Activated B cell treated with CpG ODN at 0.5 μM for 24 hours (primary cell): ENCODE measurements at regions not wholly inside any gene's neighbourhood (a gene's known extent, or its start where the extent isn't known, plus 50 kb on each side); places are given as distances from the start of the nearest gene placed in this dataset.
"Not testable (repeated sequence)": the region's sequence is repeated elsewhere in the genome, so short reads cannot be mapped to it uniquely, and the experiment has no call there.

ENCODE experiments used
- ATAC-seq: fragments of 200-7000 bp; cut with Tn5 transposase; one replicate; pipeline ENCODE4 v1.10.0; 2021; ENCODE audit warnings: low read depth, mild to moderate bottlenecking, moderate library complexity
- CTCF ChIA-PET: fragments of 350-600 bp; sonication (Branson Sonifier 250); formaldehyde crosslinking; loops from one replicate; lab custom pipeline; 2021; ENCODE audit warnings: antibody characterized with exemption; lab: Charles Lee
- POLR2A ChIA-PET: fragments of 350-600 bp; sonication (Branson Sonifier 250); formaldehyde crosslinking; loops from one replicate; lab custom pipeline; 2021; ENCODE audit warnings: antibody characterized with exemption; lab: Charles Lee
- DNase-seq: peaks from one replicate; pipeline ENCODE4 v3.0.0; 2022
- H3K27ac Mint-ChIP-seq: one replicate; pipeline ENCODE4 v1.8.0; 2020; ENCODE audit warnings: mixed read lengths
- H3K27me3 Mint-ChIP-seq: one replicate; pipeline ENCODE4 v1.8.0; 2021; ENCODE audit warnings: mixed read lengths
- H3K36me3 Mint-ChIP-seq: one replicate; pipeline ENCODE4 v1.8.0; 2021; ENCODE audit warnings: low read depth, mixed read lengths
- H3K4me1 Mint-ChIP-seq: one replicate; pipeline ENCODE4 v1.8.0; 2021; ENCODE audit warnings: mixed read lengths
- H3K4me3 Mint-ChIP-seq: one replicate; pipeline ENCODE4 v1.8.0; 2020; ENCODE audit warnings: mild to moderate bottlenecking, mixed read lengths
- H3K9me3 Mint-ChIP-seq: one replicate; pipeline ENCODE4 v1.8.0; 2020; ENCODE audit warnings: mixed read lengths
- intact Hi-C: fragments of 100-400 bp; cut with micrococcal nuclease; formaldehyde crosslinking; loops from one replicate; pipeline ENCODE4 v1.15.1; 2024
- TF ChIP-seq, protein P1 (sequence below): fragments of 200-600 bp; IDR thresholded peaks from one replicate; pipeline ENCODE4 v1.8.0; 2022; ENCODE audit warnings: antibody characterized with exemption, mild to moderate bottlenecking

DNA sequence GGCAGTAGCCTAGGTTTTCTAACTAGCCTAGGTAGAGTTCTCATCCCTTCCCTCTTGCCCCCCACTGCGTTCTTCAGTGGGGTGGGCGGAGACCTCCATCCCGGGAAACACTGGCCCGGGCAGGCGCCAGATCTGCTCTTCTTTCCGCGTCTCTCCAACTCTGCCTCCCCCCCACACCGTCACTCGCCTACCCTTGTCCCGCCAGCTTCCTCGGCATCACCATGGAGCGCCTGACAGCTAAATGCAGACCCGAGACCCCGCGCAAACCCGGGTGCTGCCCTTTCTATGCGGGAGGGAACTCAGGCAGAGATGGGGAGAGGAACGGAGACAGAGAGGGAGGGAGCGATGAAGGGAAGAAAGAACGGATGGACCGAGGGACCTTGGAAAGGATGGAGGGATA is 1494.8 kb upstream of the DEFB115 start:
- Mint-ChIP-seq H3K4me1 (no peaks in the 10 kb centered on the region), H3K36me3 (no peaks in the 10 kb centered on the region), H3K9me3 (peaks cover 14% of the 10 kb centered on the region), H3K27ac (no peak overlapping the region), H3K27me3 (no peaks in the 10 kb centered on the region), H3K4me3 (no peak overlapping the region)
- ChIA-PET CTCF (no interaction called here), POLR2A (no interaction called here)
- ATAC-seq, result no peak
- TF ChIP-seq, protein P1, sequence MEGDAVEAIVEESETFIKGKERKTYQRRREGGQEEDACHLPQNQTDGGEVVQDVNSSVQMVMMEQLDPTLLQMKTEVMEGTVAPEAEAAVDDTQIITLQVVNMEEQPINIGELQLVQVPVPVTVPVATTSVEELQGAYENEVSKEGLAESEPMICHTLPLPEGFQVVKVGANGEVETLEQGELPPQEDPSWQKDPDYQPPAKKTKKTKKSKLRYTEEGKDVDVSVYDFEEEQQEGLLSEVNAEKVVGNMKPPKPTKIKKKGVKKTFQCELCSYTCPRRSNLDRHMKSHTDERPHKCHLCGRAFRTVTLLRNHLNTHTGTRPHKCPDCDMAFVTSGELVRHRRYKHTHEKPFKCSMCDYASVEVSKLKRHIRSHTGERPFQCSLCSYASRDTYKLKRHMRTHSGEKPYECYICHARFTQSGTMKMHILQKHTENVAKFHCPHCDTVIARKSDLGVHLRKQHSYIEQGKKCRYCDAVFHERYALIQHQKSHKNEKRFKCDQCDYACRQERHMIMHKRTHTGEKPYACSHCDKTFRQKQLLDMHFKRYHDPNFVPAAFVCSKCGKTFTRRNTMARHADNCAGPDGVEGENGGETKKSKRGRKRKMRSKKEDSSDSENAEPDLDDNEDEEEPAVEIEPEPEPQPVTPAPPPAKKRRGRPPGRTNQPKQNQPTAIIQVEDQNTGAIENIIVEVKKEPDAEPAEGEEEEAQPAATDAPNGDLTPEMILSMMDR, result no peak
- intact Hi-C loops, result loop anchor here (10.0 kb wide), 1 partner anchor 592 kb away; no protein-coding TSS in a partner anchor
- DNase-seq, result no peak

DNA sequence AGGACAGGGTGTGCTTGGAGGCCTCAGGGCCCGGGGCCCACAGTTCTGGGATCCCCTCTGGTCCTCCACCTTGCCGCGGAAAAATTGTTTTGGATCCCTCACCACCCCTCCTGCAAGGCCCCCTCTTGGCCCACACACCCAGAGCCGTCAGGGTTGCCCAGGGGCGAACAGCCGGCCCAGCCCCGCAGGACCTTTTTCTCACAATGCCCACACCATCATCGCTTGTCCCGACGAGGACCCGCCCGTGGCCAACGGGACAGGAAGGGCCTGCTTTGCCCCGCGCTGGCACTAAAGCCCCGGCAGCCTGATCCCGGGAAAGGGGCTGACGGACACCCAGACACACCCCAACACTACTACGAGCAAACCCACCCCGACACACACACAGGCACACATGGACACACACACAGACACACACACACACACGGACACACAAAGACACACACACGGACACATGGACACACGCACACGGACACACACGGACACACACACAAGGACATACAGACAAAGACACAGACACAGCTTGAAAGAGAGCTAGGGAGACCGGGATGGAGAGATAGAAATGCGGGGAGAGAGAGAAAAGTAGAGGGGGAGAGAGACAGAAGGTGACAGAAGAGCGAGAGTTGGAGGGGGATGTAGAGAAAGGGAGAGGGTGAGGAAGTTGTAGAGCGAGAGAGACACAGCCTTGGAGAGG is 1493.5 kb upstream of the DEFB115 start:
- Mint-ChIP-seq H3K27ac (no peak overlapping the region), H3K36me3 (no peaks in the 10 kb centered on the region), H3K4me3 (no peak overlapping the region), H3K4me1 (no peaks in the 10 kb centered on the region), H3K9me3 (peaks cover 11% of the 10 kb centered on the region), H3K27me3 (no peaks in the 10 kb centered on the region)
- CTCF ChIA-PET, result no interaction called here
- intact Hi-C loops, result loop anchor here (10.0 kb wide), 1 partner anchor 591 kb away; no protein-coding TSS in a partner anchor
- DNase-seq (no peak), ATAC-seq (no peak)
- POLR2A ChIA-PET, result no interaction called here
- TF ChIP-seq, protein P1, result no peak

DNA sequence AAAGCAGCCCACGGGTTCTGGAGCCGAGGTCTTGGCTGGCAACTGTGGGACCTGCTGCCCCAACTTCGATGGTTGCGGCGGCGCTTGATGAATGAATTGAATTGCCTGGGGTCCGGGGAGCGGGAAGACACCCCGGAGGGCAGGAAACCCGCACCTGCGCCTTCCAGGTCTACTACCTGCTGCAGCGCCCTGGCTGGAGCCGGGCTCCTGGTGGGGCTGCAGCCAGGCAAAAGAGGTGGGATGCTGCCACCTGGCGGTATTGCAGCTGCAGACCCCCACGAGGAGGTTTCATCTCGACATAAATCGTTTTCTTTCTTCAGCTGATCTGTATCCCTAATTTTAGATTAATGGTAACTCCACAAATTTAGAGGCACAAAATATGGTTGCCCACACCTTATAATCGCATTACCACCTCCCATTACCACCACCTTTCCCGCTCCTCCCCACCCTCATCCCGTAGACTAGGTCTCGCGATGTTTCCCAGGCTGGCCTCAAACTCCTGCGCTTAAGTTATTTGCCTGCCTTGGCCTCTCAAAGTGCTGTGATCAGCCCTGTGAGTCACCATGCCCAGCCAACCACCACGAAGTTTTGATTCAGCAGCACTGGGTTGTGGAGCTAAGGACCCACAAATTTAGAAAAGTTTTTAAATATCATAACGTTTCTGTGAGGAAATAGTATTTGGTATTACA is 1492.4 kb upstream of the DEFB115 start:
- DNase-seq, H3K4me1 Mint-ChIP-seq, H3K27me3 Mint-ChIP-seq, CTCF ChIA-PET, ATAC-seq, POLR2A ChIA-PET, H3K27ac Mint-ChIP-seq, H3K36me3 Mint-ChIP-seq, H3K4me3 Mint-ChIP-seq: not testable (repeated sequence)
- intact Hi-C loops, result loop anchor here (10.0 kb wide), 1 partner anchor 590 kb away; no protein-coding TSS in a partner anchor
- H3K9me3 Mint-ChIP-seq, result peaks cover 12% of the 10 kb centered on the region

DNA sequence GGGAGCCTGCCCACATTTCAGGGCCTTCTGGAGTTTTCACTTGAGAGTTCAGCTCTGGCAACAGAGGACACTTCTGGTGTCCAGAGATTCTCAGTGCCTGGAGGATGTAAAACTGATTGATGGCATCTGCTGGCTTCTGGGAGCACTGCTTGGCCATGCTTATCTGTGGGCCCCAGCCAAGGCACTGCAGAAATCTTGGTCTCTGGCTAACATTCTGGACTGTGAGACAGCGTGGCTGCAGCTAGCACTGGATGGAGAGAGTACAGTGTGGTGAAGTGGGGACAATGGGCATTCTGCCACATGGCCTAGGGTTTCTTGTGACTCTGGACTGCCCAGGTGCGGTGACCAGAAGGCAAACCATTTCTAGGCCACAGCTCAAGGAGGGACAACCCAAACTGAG is 1479.4 kb upstream of the DEFB115 start:
- H3K27me3 Mint-ChIP-seq, ATAC-seq, H3K36me3 Mint-ChIP-seq, intact Hi-C loops, H3K27ac Mint-ChIP-seq, CTCF ChIA-PET, DNase-seq, POLR2A ChIA-PET, H3K4me1 Mint-ChIP-seq, H3K4me3 Mint-ChIP-seq: not testable (repeated sequence)
- H3K9me3 Mint-ChIP-seq, result peaks cover 27% of the 10 kb centered on the region

DNA sequence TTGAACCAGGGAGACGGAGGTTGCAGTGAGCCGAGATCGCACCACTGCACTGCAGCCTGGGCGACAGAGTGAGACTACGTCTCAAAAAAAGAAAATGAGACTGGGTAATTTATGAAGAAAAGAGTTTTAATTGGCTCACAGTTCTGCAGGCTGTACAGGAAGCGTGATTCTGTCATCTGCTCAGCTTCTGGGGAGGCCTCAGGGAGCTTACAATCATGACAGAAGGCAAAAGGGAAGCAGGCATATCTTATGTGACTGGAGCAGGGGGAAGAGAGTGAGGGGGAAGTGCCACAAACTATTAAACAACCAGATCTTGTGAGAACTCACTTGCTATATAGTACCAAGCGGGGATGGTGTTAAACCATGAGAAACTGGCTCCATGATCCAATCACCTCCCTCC is 1476.2 kb upstream of the DEFB115 start:
- POLR2A ChIA-PET, CTCF ChIA-PET, H3K27ac Mint-ChIP-seq, H3K36me3 Mint-ChIP-seq, H3K4me3 Mint-ChIP-seq, ATAC-seq, H3K4me1 Mint-ChIP-seq, DNase-seq, intact Hi-C loops, H3K27me3 Mint-ChIP-seq: not testable (repeated sequence)
- H3K9me3 Mint-ChIP-seq, result peaks cover 21% of the 10 kb centered on the region

DNA sequence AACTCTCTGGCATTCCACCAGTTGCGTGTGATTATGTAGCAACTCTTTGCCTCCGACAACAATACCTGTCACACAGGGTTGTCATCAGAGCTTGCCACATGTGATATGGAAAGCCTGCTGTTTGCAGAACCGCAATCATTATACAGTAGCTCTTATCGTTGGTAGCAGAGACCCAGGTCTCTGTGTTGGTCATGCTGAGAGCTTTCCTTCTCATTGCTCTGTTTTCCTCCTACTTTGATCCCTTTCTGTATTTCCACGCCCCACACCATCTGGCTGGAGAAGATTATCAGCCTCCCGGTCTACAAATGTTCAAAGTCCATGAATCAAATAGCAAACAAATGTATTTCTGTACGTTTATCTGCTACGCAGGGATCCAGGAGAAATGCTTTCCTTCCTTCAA is 1475.6 kb upstream of the DEFB115 start:
- CTCF ChIA-PET, ATAC-seq, DNase-seq, H3K4me3 Mint-ChIP-seq, POLR2A ChIA-PET, H3K36me3 Mint-ChIP-seq, H3K27me3 Mint-ChIP-seq, H3K4me1 Mint-ChIP-seq, intact Hi-C loops, H3K27ac Mint-ChIP-seq: not testable (repeated sequence)
- peaks cover 21% of the 10 kb centered on the region for H3K9me3 Mint-ChIP-seq

DNA sequence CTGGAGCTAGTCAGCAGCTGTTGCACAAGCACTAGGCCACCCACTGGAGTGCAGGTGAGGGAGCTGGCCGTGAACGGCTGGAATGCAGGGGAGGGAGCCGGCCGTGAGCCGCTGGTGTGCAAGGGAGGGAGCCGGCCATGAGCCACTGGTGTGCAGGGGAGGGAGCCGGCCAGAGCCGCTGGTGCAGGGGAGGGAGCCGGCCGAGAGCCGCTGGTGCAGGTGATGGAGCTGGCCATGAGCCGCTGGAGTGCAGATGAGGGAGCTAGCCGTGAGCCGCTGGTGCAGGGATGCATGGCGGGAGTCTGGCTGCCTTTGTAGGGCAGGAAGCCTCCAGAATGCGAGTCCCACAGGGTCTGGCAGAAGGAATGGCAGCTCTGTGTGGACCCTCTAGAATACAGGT is 1470.0 kb upstream of the DEFB115 start:
- CTCF ChIA-PET, H3K4me1 Mint-ChIP-seq, H3K4me3 Mint-ChIP-seq, intact Hi-C loops, POLR2A ChIA-PET, H3K27me3 Mint-ChIP-seq, H3K36me3 Mint-ChIP-seq, H3K9me3 Mint-ChIP-seq, ATAC-seq, H3K27ac Mint-ChIP-seq, DNase-seq: not testable (repeated sequence)
